ENCODE measurements at regions not wholly inside any gene's neighbourhood (a gene's known extent, or its start where the extent isn't known, plus 50 kb on each side); places are given as distances from the start of the nearest gene placed in this dataset.
"Not testable (repeated sequence)": the region's sequence is repeated elsewhere in the genome, so short reads cannot be mapped to it uniquely, and the experiment has no call there.

- intact Hi-C loops (cut with DNase I, micrococcal nuclease): no loop called here
- no peak for ATAC-seq
- no peak for DNase-seq
These were observed 889.4 kb upstream of the TENM4 start for GRCh38 chr11:80330264-80330663.

GRCh38 chr11:80328774-80329173 is 887.9 kb upstream of the TENM4 start:
- intact Hi-C loops (cut with DNase I, micrococcal nuclease): no loop called here

GRCh38 chr11:80327956-80328614 is 887.3 kb upstream of the TENM4 start:
- no peak for ATAC-seq
- intact Hi-C loops (cut with DNase I, micrococcal nuclease): no loop called here
- DNase-seq: no peak

More at GRCh38 chr11:80328774-80329173, 887.9 kb upstream of the TENM4 start:
- ATAC-seq (no peak), DNase-seq (no peak)

- no peak for DNase-seq
- intact Hi-C loops (cut with DNase I, micrococcal nuclease): no loop called here
- ATAC-seq: no peak
These were observed 881.0 kb upstream of the TENM4 start for GRCh38 chr11:80321786-80322185.

- no peak for ATAC-seq
- intact Hi-C loops (cut with DNase I, micrococcal nuclease): no loop called here
These were observed 879.9 kb upstream of the TENM4 start for GRCh38 chr11:80320765-80321164.

GRCh38 chr11:80320226-80320625 is 879.4 kb upstream of the TENM4 start:
- no peak for DNase-seq
- intact Hi-C loops (cut with DNase I, micrococcal nuclease): no loop called here
- no peak for ATAC-seq

More at GRCh38 chr11:80320765-80321164, 879.9 kb upstream of the TENM4 start:
- no peak for DNase-seq

GRCh38 chr11:80317612-80318011 is 876.8 kb upstream of the TENM4 start:
- intact Hi-C loops (cut with DNase I, micrococcal nuclease): no loop called here
- ATAC-seq: peak; percentile 61
- no peak for DNase-seq

GRCh38 chr11:80315200-80315599 is 874.4 kb upstream of the TENM4 start:
- DNase-seq (no peak), ATAC-seq (no peak)
- intact Hi-C loops (cut with DNase I, micrococcal nuclease): no loop called here

- DNase-seq: no peak
- intact Hi-C loops (cut with DNase I, micrococcal nuclease): no loop called here
These were observed 868.5 kb upstream of the TENM4 start for GRCh38 chr11:80309301-80309700.

GRCh38 chr11:80307676-80308075 is 866.8 kb upstream of the TENM4 start:
- intact Hi-C loops (cut with DNase I, micrococcal nuclease): no loop called here
- DNase-seq (no peak), ATAC-seq (no peak)

More at GRCh38 chr11:80309301-80309700, 868.5 kb upstream of the TENM4 start:
- no peak for ATAC-seq

- intact Hi-C loops (cut with DNase I, micrococcal nuclease): no loop called here
- no peak for DNase-seq
- ATAC-seq: no peak
These were observed 857.2 kb upstream of the TENM4 start for GRCh38 chr11:80297858-80298632.

- DNase-seq (no peak), ATAC-seq (no peak)
- intact Hi-C loops (cut with DNase I, micrococcal nuclease): no loop called here
These were observed 852.5 kb upstream of the TENM4 start for GRCh38 chr11:80293293-80293692.

- no peak for DNase-seq
- intact Hi-C loops (cut with DNase I, micrococcal nuclease): no loop called here
- no peak for ATAC-seq
These were observed 844.3 kb upstream of the TENM4 start for GRCh38 chr11:80284946-80285785.

- intact Hi-C loops (cut with DNase I, micrococcal nuclease): no loop called here
- DNase-seq: no peak
- ATAC-seq: no peak
These were observed 841.8 kb upstream of the TENM4 start for GRCh38 chr11:80282643-80283042.

GRCh38 chr11:80281194-80281593 is 840.4 kb upstream of the TENM4 start:
- DNase-seq (no peak), ATAC-seq (no peak)
- intact Hi-C loops (cut with DNase I, micrococcal nuclease): no loop called here

- intact Hi-C loops (cut with DNase I, micrococcal nuclease): no loop called here
- DNase-seq (no peak), ATAC-seq (no peak)
These were observed 839.9 kb upstream of the TENM4 start for GRCh38 chr11:80280737-80281136.

- DNase-seq (no peak), ATAC-seq (no peak)
- intact Hi-C loops (cut with DNase I, micrococcal nuclease): no loop called here
These were observed 820.9 kb upstream of the TENM4 start for GRCh38 chr11:80261776-80262175.

GRCh38 chr11:80257319-80258015 is 816.6 kb upstream of the TENM4 start:
- DNase-seq; intact Hi-C loops (cut with DNase I, micrococcal nuclease); ATAC-seq: not testable (repeated sequence)

- DNase-seq: no peak
- intact Hi-C loops (cut with DNase I, micrococcal nuclease): no loop called here
- no peak for ATAC-seq
These were observed 814.2 kb upstream of the TENM4 start for GRCh38 chr11:80255021-80255420.
